A673 (cell line): ENCODE measurements at regions not wholly inside any gene's neighbourhood (a gene's known extent, or its start where the extent isn't known, plus 50 kb on each side); places are given as distances from the start of the nearest gene placed in this dataset.

Experiments used
- BruUV-seq: library from RNA; stranded (reverse); fragments of 400-500 nt; replicated peaks from 2 replicates; lab custom pipeline; 2021; lab: Mats Ljungman, UMichigan
- CTCF ChIA-PET: fragments of 300-600 bp; sonication (Branson Sonifier 250); formaldehyde crosslinking; loops from one replicate; lab custom pipeline; 2022; ENCODE audit warnings: antibody characterized with exemption; lab: Charles Lee
- POLR2A ChIA-PET: fragments of 300-600 bp; sonication (Branson Sonifier 250); formaldehyde crosslinking; loops from one replicate; lab custom pipeline; 2022; ENCODE audit warnings: antibody characterized with exemption; ENCODE audit not compliant: low non-redundant PET; lab: Charles Lee
- DNase-seq: peaks from one replicate; pipeline ENCODE4 v3.0.0-alpha.2; 2015; ENCODE audit warnings: low spot score
- H3K27ac ChIP-seq: fragments of 200-600 bp; sonication (generic); 2 replicates; pipeline ENCODE4 v1.5.1; 2016; ENCODE audit warnings: mixed run types, low read depth, mild to moderate bottlenecking, mixed read lengths, antibody characterized with exemption, low read length; ENCODE audit not compliant: poor library complexity, severe bottlenecking
- H3K27me3 ChIP-seq: fragments of 200-600 bp; sonication (generic); replicated peaks from 2 replicates; pipeline ENCODE4 v1.6.1; 2017; ENCODE audit warnings: mixed run types, low read depth, mild to moderate bottlenecking, mixed read lengths, antibody characterized with exemption, low read length; ENCODE audit not compliant: insufficient read depth, poor library complexity
- H3K36me3 ChIP-seq: fragments of 200-600 bp; sonication (generic); 2 replicates; pipeline ENCODE4 v1.6.1; 2016; ENCODE audit warnings: mixed run types, mild to moderate bottlenecking, mixed read lengths, antibody characterized with exemption, low read length; ENCODE audit not compliant: insufficient read depth, poor library complexity, severe bottlenecking
- H3K4me1 ChIP-seq: fragments of 200-600 bp; sonication (generic); 2 replicates; pipeline ENCODE4 v1.6.1; 2017; ENCODE audit warnings: mixed run types, mild to moderate bottlenecking, mixed read lengths, antibody characterized with exemption, low read length; ENCODE audit not compliant: insufficient read depth, poor library complexity, severe bottlenecking
- H3K4me3 ChIP-seq: fragments of 200-600 bp; sonication (generic); 2 replicates; pipeline ENCODE4 v1.5.1; 2016; ENCODE audit warnings: low read depth, mixed run types, mild to moderate bottlenecking, mixed read lengths, low read length; ENCODE audit not compliant: poor library complexity, severe bottlenecking
- H3K9me3 ChIP-seq: fragments of 200-600 bp; sonication (generic); 2 replicates; pipeline ENCODE4 v1.6.1; 2016; ENCODE audit warnings: mixed run types, low read depth, mild to moderate bottlenecking, mixed read lengths, antibody characterized with exemption, low read length; ENCODE audit not compliant: poor library complexity, severe bottlenecking
- CTCF ChIP-seq: fragments of 300-800, 200-600 bp; sonication (generic); conservative IDR thresholded peaks from 2 replicates; pipeline ENCODE4 v1.5.1; 2017; ENCODE audit warnings: low read depth, mild to moderate bottlenecking, antibody characterized with exemption, low read length, moderate library complexity, mixed read lengths
- EZH2 ChIP-seq: fragments of 200-600 bp; sonication (generic); IDR thresholded peaks from 2 replicates; pipeline ENCODE4 v1.6.1; 2017; ENCODE audit warnings: borderline replicate concordance, low read depth, mild to moderate bottlenecking, mixed read lengths, antibody characterized with exemption, low read length; ENCODE audit not compliant: poor library complexity, severe bottlenecking
- intact Hi-C: fragments of 100-400 bp; cut with micrococcal nuclease; formaldehyde crosslinking; loops from one replicate; pipeline ENCODE4 v1.10.0; 2022; ENCODE audit not compliant: unreplicated experiment

DNA sequence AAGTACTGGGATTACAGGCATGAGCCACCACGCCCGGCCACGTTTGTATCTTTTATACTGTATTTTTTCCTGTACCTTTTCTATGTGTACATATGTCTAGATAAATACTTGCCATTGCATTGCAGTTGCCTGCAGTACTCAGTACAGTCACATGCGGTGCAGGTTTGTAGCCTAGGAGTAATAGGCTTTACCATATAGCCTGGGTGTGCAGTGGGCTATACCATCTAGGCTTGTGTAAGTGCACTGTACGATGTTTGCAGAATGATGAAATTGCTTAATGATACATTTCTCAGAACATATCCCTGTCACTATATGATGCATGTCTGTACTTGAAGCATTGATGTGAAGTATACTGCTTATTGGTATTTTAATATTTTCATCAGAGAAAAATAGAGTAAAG, 115.4 kb upstream of the PUDP start:
- intact Hi-C loops: no loop called here
- ChIA-PET CTCF (no interaction called here), POLR2A (no interaction called here)
- no peaks in the 10 kb centered on the region for H3K27me3 ChIP-seq
- no peaks in the 10 kb centered on the region for H3K9me3 ChIP-seq
- TF ChIP-seq EZH2 (no peak), CTCF (no peak)
- no peaks in the 10 kb centered on the region for H3K4me1 ChIP-seq
- no peak overlapping the region for H3K4me3 ChIP-seq
- no TSS peak for BruUV-seq
- no peaks in the 10 kb centered on the region for H3K36me3 ChIP-seq
- no peak overlapping the region for H3K27ac ChIP-seq
- no peak for DNase-seq

- ChIA-PET POLR2A (no interaction called here), CTCF (no interaction called here)
- no peak overlapping the region for H3K27ac ChIP-seq
- TF ChIP-seq EZH2: no peak
- TF ChIP-seq CTCF: no peak
- no peak overlapping the region for H3K4me3 ChIP-seq
- no TSS peak for BruUV-seq
- H3K36me3 ChIP-seq: no peaks in the 10 kb centered on the region
- DNase-seq: no peak
- H3K4me1 ChIP-seq: no peaks in the 10 kb centered on the region
- no peaks in the 10 kb centered on the region for H3K27me3 ChIP-seq
- intact Hi-C loops: no loop called here
- no peaks in the 10 kb centered on the region for H3K9me3 ChIP-seq
Measured at GRCh38 chrX:7262551-7262950, 114.6 kb upstream of the PUDP start.

GRCh38 chrX:7261672-7262332, 113.8 kb upstream of the PUDP start:
- no peak overlapping the region for H3K4me3 ChIP-seq
- no peaks in the 10 kb centered on the region for H3K36me3 ChIP-seq
- no peak for DNase-seq
- no TSS peak for BruUV-seq
- intact Hi-C loops: no loop called here
- no peaks in the 10 kb centered on the region for H3K4me1 ChIP-seq
- no peaks in the 10 kb centered on the region for H3K27me3 ChIP-seq
- no peak overlapping the region for H3K27ac ChIP-seq
- TF ChIP-seq EZH2 (no peak), CTCF (no peak)
- H3K9me3 ChIP-seq: peaks cover 5% of the 10 kb centered on the region
- POLR2A ChIA-PET: no interaction called here
- CTCF ChIA-PET: no interaction called here
